ENCODE measurements at regions not wholly inside any gene's neighbourhood (a gene's known extent, or its start where the extent isn't known, plus 50 kb on each side); places are given as distances from the start of the nearest gene placed in this dataset.

GRCh38 chr5:29054694-29055093, 2016.3 kb upstream of the CDH9 start:
- no peak overlapping the region for H3K18ac ChIP-seq (ENCODE audit: insufficient read length, low read depth, low read length)
- H3K56ac ChIP-seq (ENCODE audit: insufficient read length, low read depth, low read length), result no peak overlapping the region
- no peak overlapping the region for H3K9ac ChIP-seq (ENCODE audit: extremely low read depth, insufficient read length, low read length)
- H2BK15ac ChIP-seq (ENCODE audit: low read depth, low read length), result no peak overlapping the region
- no peak overlapping the region for H3K4ac ChIP-seq (ENCODE audit: low read depth, low read length)
- no peak overlapping the region for H4K5ac ChIP-seq (ENCODE audit: insufficient read length, low read depth, low read length)
- H3K23ac ChIP-seq (ENCODE audit: insufficient read length, low read depth, low read length), result no peak overlapping the region
- H2AFZ ChIP-seq (ENCODE audit: low read length), result no peak overlapping the region
- no peak overlapping the region for H3K14ac ChIP-seq (ENCODE audit: insufficient read depth, low read length)
- H3K9me3 ChIP-seq (ENCODE audit: control insufficient read depth, low read depth, low read length), result no peaks in the 10 kb centered on the region
- H3K79me2 ChIP-seq (ENCODE audit: insufficient read depth, low read length), result no peaks in the 10 kb centered on the region
- peaks cover 0 to 2% of the 10 kb centered on the region in 2 experiments; a peak in 1 of 5 replicates for H3K9me3 Mint-ChIP-seq
- H3K27ac Mint-ChIP-seq, result no peak overlapping the region
- no peak overlapping the region for H3K4me2 ChIP-seq (ENCODE audit: insufficient read depth, insufficient read length, low read length)
- H2BK20ac ChIP-seq (ENCODE audit: low read depth, low read length, poor library complexity, severe bottlenecking), result no peak overlapping the region
- H3K27ac ChIP-seq (ENCODE audit: insufficient read length, low read depth, low read length), result no peak overlapping the region
- H3T11ph ChIP-seq (ENCODE audit: low read length), result no peak overlapping the region
- no peak overlapping the region for H2AK5ac ChIP-seq (ENCODE audit: insufficient read length, low read length)
- no peaks in the 10 kb centered on the region for H3K27me3 Mint-ChIP-seq (ENCODE audit: low read depth)
- no peaks in the 10 kb centered on the region for H3K23me2 ChIP-seq (ENCODE audit: insufficient read length, low read depth, low read length, poor library complexity, severe bottlenecking)
- whole genome bisulfite sequencing (ENCODE audit: extremely low coverage, insufficient read length, low lambda C conversion rate), result no CpG with 5 or more reads among the region's 1 CpG
- no peaks in the 10 kb centered on the region for H3K4me1 ChIP-seq (ENCODE audit: insufficient read depth, low read length)
- H3K4me3 Mint-ChIP-seq, result no peak overlapping the region
- no peak overlapping the region for H2BK12ac ChIP-seq (ENCODE audit: insufficient read length, low read depth, low read length)
- TF ChIP-seq CTCF (conservative IDR thresholded peaks at IDR 0.05), result no peak
- H2BK120ac ChIP-seq (ENCODE audit: low read depth, low read length, poor library complexity, severe bottlenecking), result no peak overlapping the region
- H4K91ac ChIP-seq (ENCODE audit: insufficient read length, low read depth, low read length), result no peak overlapping the region
- no peak overlapping the region for H2BK5ac ChIP-seq (ENCODE audit: insufficient read length, low read length)
- no peaks in the 10 kb centered on the region for H3K27me3 ChIP-seq (ENCODE audit: insufficient read depth, low read length)
- H3K36me3 Mint-ChIP-seq (ENCODE audit: insufficient read depth in 1 of 3, low read depth in 3 of 3), result no peaks in the 10 kb centered on the region
- no peak for DNase-seq
- H4K8ac ChIP-seq (replicated peaks; ENCODE audit: insufficient read length, low read depth, low read length), result no peak overlapping the region
- no peaks in the 10 kb centered on the region for H3K79me1 ChIP-seq (ENCODE audit: insufficient read depth, low read depth, low read length, poor library complexity, severe bottlenecking)
- no peaks in the 10 kb centered on the region for H3K4me1 Mint-ChIP-seq
- no peaks in the 10 kb centered on the region for H4K20me1 ChIP-seq (ENCODE audit: control insufficient read depth, insufficient read depth, insufficient read length)

All from H9 (cell line).